ENCODE measurements at regions not wholly inside any gene's neighbourhood (a gene's known extent, or its start where the extent isn't known, plus 50 kb on each side); places are given as distances from the start of the nearest gene placed in this dataset.

- no peak for DNase-seq (ENCODE audit: low spot score)
- no peak overlapping the region for H3K27ac ChIP-seq
- peaks cover 0 to 12% of the 10 kb centered on the region in 2 donors for H3K4me1 ChIP-seq
- no peaks in the 10 kb centered on the region for H3K9me3 ChIP-seq
- H3K36me3 ChIP-seq: no peaks in the 10 kb centered on the region
- no peaks in the 10 kb centered on the region for H3K27me3 ChIP-seq
- TF ChIP-seq CTCF (IDR thresholded peaks at IDR 0.05): no peak
- no peak overlapping the region for H3K4me3 ChIP-seq
These were observed 301.8 kb upstream of the PROK2 start for GRCh38 chr3:72086743-72087087.

- no peak for DNase-seq (ENCODE audit: low spot score)
- no peak for TF ChIP-seq CTCF (IDR thresholded peaks at IDR 0.05)
- Histone ChIP-seq H3K27me3 (no peaks in the 10 kb centered on the region), H3K27ac (no peak overlapping the region), H3K36me3 (no peaks in the 10 kb centered on the region), H3K4me3 (no peak overlapping the region), H3K4me1 (peaks cover 0 to 12% of the 10 kb centered on the region in 2 donors), H3K9me3 (no peaks in the 10 kb centered on the region)
These were observed 301.2 kb upstream of the PROK2 start for GRCh38 chr3:72086042-72086742.

DNA sequence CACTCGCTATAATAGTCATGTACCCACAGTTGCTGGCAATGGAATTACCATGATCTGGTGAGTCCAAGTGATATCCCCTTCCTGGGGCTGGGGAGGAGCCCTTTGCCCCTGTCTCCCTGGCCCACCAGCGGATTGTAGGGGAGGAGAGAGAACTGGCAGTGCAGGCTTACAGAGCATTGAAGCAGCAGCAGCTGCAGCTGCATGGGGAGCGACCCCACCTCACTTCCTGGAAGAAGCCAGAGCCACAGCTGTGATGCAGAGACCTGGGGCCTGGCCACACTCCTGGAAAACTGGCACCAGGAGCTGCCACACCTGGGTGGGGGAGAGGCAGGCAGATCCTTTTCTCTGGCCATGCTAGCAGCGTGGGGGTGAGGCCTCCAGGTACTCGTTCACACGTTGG is 300.1 kb upstream of the PROK2 start:
- no peak overlapping the region for H3K4me3 ChIP-seq
- peaks cover 0 to 12% of the 10 kb centered on the region in 2 donors for H3K4me1 ChIP-seq
- no peak overlapping the region for H3K27ac ChIP-seq
- no peak for DNase-seq (ENCODE audit: low spot score)
- no peaks in the 10 kb centered on the region for H3K27me3 ChIP-seq
- no peak for TF ChIP-seq CTCF (IDR thresholded peaks at IDR 0.05)
- H3K9me3 ChIP-seq: no peaks in the 10 kb centered on the region
- H3K36me3 ChIP-seq: no peaks in the 10 kb centered on the region

DNA sequence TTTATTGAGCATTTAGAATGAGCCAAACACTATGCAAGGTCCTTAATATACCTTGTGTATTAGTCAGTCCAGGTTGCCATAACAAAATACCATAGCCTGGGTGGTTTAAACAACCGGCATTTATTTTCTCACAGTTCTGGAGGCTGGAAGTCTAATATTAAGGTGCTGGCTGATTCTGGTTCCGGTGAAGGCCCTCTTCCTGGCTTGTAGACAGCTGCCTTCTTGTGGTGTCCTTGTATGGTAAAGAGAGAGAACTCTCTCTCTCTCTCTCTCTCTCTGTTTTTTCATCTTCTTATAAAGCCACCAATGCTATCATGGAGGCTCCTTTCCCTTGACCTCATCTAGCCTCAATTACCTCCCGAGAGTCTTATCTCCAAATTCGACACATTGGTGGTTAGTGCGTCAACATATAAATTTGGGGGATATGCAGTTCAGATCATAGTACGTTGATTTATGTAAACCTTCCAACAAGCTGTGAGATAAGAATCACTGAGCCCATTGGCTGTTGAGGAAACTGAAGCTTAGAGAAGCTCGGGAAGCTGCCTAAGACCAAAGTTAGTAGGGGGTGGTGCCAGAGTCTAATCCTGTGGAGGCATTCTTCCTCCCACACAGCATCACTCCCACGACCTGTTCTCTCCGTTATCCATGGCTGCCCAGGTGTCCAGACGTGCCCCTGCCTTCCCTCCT is 298.0 kb upstream of the PROK2 start:
- H3K36me3 ChIP-seq: no peaks in the 10 kb centered on the region
- no peaks in the 10 kb centered on the region for H3K27me3 ChIP-seq
- no peak overlapping the region for H3K27ac ChIP-seq
- no peak overlapping the region for H3K4me3 ChIP-seq
- DNase-seq (ENCODE audit: low spot score): no peak
- H3K9me3 ChIP-seq: no peaks in the 10 kb centered on the region
- no peak for TF ChIP-seq CTCF (IDR thresholded peaks at IDR 0.05)
- peaks cover 0 to 12% of the 10 kb centered on the region in 2 donors for H3K4me1 ChIP-seq

GRCh38 chr3:72082186-72082715 is 297.3 kb upstream of the PROK2 start:
- no peak overlapping the region for H3K27ac ChIP-seq

More at GRCh38 chr3:72082186-72082715, 297.3 kb upstream of the PROK2 start:
- H3K4me3 ChIP-seq: no peak overlapping the region
- H3K4me1 ChIP-seq: peaks cover 0 to 12% of the 10 kb centered on the region in 2 donors
- no peaks in the 10 kb centered on the region for H3K9me3 ChIP-seq
- no peaks in the 10 kb centered on the region for H3K27me3 ChIP-seq
- TF ChIP-seq CTCF (IDR thresholded peaks at IDR 0.05): no peak
- peak; percentile 64 for DNase-seq (ENCODE audit: low spot score)
- H3K36me3 ChIP-seq: no peaks in the 10 kb centered on the region

Measured in right atrium auricular region (tissue), 2 donors.